ENCODE measurements at regions not wholly inside any gene's neighbourhood (a gene's known extent, or its start where the extent isn't known, plus 50 kb on each side); places are given as distances from the start of the nearest gene placed in this dataset.

DNA sequence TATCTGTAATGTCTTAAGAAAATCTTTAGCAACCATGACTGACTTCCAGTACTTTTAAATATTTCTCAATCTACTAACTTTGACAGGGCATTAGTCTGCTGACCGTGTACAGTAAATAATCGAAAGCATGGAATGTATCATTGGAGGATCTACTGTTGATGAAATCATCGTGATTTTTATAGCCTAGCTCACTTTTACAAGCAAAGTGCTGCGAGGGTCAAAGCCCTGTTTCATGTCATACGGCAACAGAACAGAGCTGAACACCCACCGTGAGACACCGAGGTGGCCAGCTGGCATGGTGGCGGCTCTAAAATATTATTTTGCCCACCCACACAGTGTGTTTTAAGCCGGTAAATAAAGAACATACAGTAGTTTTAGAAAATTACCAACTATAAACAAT is 679.3 kb downstream of the FAT4 start (continued):
- TF ChIP-seq, protein P1, sequence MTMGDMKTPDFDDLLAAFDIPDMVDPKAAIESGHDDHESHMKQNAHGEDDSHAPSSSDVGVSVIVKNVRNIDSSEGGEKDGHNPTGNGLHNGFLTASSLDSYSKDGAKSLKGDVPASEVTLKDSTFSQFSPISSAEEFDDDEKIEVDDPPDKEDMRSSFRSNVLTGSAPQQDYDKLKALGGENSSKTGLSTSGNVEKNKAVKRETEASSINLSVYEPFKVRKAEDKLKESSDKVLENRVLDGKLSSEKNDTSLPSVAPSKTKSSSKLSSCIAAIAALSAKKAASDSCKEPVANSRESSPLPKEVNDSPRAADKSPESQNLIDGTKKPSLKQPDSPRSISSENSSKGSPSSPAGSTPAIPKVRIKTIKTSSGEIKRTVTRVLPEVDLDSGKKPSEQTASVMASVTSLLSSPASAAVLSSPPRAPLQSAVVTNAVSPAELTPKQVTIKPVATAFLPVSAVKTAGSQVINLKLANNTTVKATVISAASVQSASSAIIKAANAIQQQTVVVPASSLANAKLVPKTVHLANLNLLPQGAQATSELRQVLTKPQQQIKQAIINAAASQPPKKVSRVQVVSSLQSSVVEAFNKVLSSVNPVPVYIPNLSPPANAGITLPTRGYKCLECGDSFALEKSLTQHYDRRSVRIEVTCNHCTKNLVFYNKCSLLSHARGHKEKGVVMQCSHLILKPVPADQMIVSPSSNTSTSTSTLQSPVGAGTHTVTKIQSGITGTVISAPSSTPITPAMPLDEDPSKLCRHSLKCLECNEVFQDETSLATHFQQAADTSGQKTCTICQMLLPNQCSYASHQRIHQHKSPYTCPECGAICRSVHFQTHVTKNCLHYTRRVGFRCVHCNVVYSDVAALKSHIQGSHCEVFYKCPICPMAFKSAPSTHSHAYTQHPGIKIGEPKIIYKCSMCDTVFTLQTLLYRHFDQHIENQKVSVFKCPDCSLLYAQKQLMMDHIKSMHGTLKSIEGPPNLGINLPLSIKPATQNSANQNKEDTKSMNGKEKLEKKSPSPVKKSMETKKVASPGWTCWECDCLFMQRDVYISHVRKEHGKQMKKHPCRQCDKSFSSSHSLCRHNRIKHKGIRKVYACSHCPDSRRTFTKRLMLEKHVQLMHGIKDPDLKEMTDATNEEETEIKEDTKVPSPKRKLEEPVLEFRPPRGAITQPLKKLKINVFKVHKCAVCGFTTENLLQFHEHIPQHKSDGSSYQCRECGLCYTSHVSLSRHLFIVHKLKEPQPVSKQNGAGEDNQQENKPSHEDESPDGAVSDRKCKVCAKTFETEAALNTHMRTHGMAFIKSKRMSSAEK (CRISPR knock-in tag; IDR thresholded peaks at IDR 0.05; ENCODE audit: borderline replicate concordance), result no peak
- TF ChIP-seq JUN (CRISPR knock-in tag; IDR thresholded peaks at IDR 0.05), result no peak
- TF ChIP-seq IRF2 (CRISPR knock-in tag; IDR thresholded peaks at IDR 0.05; ENCODE audit: borderline replicate concordance, low read depth), result no peak
- TF ChIP-seq EMX1 (CRISPR knock-in tag; IDR thresholded peaks at IDR 0.05), result no peak
- TF ChIP-seq, protein P2, sequence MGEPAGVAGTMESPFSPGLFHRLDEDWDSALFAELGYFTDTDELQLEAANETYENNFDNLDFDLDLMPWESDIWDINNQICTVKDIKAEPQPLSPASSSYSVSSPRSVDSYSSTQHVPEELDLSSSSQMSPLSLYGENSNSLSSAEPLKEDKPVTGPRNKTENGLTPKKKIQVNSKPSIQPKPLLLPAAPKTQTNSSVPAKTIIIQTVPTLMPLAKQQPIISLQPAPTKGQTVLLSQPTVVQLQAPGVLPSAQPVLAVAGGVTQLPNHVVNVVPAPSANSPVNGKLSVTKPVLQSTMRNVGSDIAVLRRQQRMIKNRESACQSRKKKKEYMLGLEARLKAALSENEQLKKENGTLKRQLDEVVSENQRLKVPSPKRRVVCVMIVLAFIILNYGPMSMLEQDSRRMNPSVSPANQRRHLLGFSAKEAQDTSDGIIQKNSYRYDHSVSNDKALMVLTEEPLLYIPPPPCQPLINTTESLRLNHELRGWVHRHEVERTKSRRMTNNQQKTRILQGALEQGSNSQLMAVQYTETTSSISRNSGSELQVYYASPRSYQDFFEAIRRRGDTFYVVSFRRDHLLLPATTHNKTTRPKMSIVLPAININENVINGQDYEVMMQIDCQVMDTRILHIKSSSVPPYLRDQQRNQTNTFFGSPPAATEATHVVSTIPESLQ (CRISPR knock-in tag; IDR thresholded peaks at IDR 0.05), result no peak
- no peak for TF ChIP-seq ZNF121 (CRISPR knock-in tag; IDR thresholded peaks at IDR 0.05)
- TF ChIP-seq, protein P3, sequence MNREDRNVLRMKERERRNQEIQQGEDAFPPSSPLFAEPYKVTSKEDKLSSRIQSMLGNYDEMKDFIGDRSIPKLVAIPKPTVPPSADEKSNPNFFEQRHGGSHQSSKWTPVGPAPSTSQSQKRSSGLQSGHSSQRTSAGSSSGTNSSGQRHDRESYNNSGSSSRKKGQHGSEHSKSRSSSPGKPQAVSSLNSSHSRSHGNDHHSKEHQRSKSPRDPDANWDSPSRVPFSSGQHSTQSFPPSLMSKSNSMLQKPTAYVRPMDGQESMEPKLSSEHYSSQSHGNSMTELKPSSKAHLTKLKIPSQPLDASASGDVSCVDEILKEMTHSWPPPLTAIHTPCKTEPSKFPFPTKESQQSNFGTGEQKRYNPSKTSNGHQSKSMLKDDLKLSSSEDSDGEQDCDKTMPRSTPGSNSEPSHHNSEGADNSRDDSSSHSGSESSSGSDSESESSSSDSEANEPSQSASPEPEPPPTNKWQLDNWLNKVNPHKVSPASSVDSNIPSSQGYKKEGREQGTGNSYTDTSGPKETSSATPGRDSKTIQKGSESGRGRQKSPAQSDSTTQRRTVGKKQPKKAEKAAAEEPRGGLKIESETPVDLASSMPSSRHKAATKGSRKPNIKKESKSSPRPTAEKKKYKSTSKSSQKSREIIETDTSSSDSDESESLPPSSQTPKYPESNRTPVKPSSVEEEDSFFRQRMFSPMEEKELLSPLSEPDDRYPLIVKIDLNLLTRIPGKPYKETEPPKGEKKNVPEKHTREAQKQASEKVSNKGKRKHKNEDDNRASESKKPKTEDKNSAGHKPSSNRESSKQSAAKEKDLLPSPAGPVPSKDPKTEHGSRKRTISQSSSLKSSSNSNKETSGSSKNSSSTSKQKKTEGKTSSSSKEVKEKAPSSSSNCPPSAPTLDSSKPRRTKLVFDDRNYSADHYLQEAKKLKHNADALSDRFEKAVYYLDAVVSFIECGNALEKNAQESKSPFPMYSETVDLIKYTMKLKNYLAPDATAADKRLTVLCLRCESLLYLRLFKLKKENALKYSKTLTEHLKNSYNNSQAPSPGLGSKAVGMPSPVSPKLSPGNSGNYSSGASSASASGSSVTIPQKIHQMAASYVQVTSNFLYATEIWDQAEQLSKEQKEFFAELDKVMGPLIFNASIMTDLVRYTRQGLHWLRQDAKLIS (CRISPR knock-in tag; IDR thresholded peaks at IDR 0.05; ENCODE audit: borderline replicate concordance), result no peak
- TF ChIP-seq, protein P4, sequence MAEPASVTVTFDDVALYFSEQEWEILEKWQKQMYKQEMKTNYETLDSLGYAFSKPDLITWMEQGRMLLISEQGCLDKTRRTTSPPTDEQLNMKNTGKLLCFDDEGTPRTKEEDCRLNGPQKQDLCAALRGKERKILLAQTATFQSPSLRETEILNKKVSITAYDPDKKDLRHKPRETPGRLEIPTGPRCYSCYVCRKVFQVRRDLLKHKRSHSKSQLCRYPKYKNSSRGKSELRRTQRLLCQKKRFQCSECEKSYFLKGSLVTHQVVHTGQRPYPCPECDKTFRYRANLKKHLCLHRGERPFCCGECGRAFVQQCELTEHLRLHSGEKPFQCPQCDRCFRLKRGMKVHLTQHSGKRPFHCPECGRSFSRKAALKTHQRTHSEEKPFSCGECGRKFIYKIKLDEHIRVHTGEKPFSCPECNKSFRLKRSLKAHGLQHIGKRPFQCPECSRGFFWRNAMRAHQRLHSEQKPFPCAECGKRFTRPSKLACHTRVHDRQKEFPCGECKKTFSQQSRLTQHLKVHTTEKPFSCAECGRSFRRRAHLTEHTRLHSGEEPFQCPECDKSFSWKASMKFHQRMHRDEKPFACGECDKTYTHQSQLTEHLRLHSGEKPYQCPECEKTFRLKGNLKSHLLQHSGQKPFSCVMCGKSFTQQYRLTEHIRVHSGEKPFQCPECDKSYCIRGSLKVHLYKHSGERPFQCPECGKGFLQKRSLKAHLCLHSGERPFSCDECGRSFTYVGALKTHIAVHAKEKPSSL (CRISPR knock-in tag; conservative IDR thresholded peaks at IDR 0.05), result no peak
- TF ChIP-seq ZNF317 (CRISPR knock-in tag; IDR thresholded peaks at IDR 0.05; ENCODE audit: borderline replicate concordance, low read depth), result no peak
- TF ChIP-seq OVOL2 (CRISPR knock-in tag; IDR thresholded peaks at IDR 0.05; ENCODE audit: borderline replicate concordance), result no peak
- TF ChIP-seq, protein P5, sequence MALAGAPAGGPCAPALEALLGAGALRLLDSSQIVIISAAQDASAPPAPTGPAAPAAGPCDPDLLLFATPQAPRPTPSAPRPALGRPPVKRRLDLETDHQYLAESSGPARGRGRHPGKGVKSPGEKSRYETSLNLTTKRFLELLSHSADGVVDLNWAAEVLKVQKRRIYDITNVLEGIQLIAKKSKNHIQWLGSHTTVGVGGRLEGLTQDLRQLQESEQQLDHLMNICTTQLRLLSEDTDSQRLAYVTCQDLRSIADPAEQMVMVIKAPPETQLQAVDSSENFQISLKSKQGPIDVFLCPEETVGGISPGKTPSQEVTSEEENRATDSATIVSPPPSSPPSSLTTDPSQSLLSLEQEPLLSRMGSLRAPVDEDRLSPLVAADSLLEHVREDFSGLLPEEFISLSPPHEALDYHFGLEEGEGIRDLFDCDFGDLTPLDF (CRISPR knock-in tag; IDR thresholded peaks at IDR 0.05), result no peak

DNA sequence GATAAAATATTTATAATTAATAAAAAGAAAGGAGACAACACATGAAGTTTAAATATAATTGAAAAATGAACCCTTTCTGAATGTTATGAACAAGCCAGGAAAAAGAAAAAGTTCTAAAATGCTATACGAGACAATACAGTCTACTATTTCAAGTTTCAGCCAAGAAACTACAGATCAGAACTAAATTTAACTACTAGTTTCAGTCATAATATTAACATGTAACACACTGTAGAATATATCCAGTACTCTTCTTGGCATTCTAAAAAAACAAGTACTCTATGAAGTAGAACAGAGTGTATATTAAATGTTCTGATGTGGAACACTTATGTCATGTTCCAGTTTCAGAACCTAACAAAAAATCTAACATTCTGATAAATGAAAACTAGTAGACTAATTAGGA is 679.7 kb downstream of the FAT4 start:
- no peaks in the 10 kb centered on the region for H3K27me3 Mint-ChIP-seq (ENCODE audit: low read depth)
- ATAC-seq, result no peak
- no peaks in the 10 kb centered on the region for H3K9me3 Mint-ChIP-seq
- CTCF ChIA-PET, result no interaction called here
- H3K4me1 Mint-ChIP-seq, result peaks cover 6% of the 10 kb centered on the region
- no peak overlapping the region for H3K27ac Mint-ChIP-seq
- POLR2A ChIA-PET, result no interaction called here
- no peak for DNase-seq (ENCODE audit: low spot score)
- no peaks in the 10 kb centered on the region for H3K36me3 Mint-ChIP-seq
- TF ChIP-seq, protein P6, sequence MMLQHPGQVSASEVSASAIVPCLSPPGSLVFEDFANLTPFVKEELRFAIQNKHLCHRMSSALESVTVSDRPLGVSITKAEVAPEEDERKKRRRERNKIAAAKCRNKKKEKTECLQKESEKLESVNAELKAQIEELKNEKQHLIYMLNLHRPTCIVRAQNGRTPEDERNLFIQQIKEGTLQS (CRISPR knock-in tag; conservative IDR thresholded peaks at IDR 0.05), result no peak
- TF ChIP-seq ZBTB21 (CRISPR knock-in tag; IDR thresholded peaks at IDR 0.05; ENCODE audit: borderline replicate concordance) (no peak), TCF7 (CRISPR knock-in tag; IDR thresholded peaks at IDR 0.05; ENCODE audit: low read depth) (no peak), PRRX2 (CRISPR knock-in tag; IDR thresholded peaks at IDR 0.05) (no peak)
- H3K4me3 Mint-ChIP-seq, result no peak overlapping the region
